ENCODE measurements at regions not wholly inside any gene's neighbourhood (a gene's known extent, or its start where the extent isn't known, plus 50 kb on each side); places are given as distances from the start of the nearest gene placed in this dataset.

DNA sequence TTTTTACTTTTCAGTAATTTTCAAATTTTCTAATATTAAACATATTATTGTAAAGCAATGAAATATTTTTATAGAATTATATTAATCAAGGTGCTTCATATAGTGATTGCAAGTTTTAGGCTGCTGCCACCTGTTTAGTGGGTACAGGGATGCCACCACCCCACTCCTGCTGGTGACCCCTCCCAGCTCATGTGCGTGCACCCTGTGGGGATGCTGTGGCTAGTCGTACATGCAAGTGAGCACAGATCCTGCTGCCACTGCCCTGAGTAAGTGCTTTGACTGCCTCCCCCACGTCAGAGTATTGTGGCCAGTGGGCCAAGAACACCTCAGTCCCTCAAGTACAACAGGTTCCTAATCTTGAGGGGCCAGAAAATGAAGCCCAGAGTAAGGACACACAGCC is 320.1 kb upstream of the DDI1 start:
- no peaks in the 10 kb centered on the region for H3K36me3 ChIP-seq
- no peak overlapping the region for H3K4me3 ChIP-seq (ENCODE audit: low read depth, low read length)
- H3K9me3 ChIP-seq, result no peaks in the 10 kb centered on the region
- no peak for DNase-seq
- H3K27me3 ChIP-seq, result peaks cover 14% of the 10 kb centered on the region
- TF ChIP-seq, protein P1, sequence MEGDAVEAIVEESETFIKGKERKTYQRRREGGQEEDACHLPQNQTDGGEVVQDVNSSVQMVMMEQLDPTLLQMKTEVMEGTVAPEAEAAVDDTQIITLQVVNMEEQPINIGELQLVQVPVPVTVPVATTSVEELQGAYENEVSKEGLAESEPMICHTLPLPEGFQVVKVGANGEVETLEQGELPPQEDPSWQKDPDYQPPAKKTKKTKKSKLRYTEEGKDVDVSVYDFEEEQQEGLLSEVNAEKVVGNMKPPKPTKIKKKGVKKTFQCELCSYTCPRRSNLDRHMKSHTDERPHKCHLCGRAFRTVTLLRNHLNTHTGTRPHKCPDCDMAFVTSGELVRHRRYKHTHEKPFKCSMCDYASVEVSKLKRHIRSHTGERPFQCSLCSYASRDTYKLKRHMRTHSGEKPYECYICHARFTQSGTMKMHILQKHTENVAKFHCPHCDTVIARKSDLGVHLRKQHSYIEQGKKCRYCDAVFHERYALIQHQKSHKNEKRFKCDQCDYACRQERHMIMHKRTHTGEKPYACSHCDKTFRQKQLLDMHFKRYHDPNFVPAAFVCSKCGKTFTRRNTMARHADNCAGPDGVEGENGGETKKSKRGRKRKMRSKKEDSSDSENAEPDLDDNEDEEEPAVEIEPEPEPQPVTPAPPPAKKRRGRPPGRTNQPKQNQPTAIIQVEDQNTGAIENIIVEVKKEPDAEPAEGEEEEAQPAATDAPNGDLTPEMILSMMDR (IDR thresholded peaks at IDR 0.05; ENCODE audit: low read depth, low read length), result no peak
- H3K4me1 ChIP-seq, result no peaks in the 10 kb centered on the region

DNA sequence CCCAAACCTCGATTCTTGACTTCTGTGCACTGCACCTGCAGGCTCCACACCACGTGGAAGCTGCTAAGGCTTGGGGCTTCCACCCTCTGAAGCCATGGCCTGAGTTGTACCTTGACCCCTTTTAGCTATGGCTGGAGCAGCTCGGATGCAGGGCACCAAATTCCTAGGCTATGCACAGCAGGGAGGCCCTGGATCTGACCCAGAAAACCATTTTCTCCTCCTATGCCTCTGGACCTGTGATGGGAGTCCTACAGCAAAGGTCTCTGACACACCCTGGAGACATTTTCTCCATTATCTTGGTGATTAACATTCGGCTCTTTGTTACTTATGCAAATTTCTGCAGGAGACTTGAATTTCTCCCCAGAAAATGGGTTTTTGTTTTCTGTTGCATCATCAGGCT is 309.2 kb upstream of the DDI1 start:
- TF ChIP-seq, protein P1 (IDR thresholded peaks at IDR 0.05; ENCODE audit: low read depth, low read length), result no peak
- H3K36me3 ChIP-seq, result no peaks in the 10 kb centered on the region
- no peaks in the 10 kb centered on the region; the same call in 1 of the 2 replicates for H3K27me3 ChIP-seq
- no peaks in the 10 kb centered on the region for H3K4me1 ChIP-seq
- DNase-seq, result no peak
- no peaks in the 10 kb centered on the region for H3K9me3 ChIP-seq
- no peak overlapping the region for H3K4me3 ChIP-seq (ENCODE audit: low read depth, low read length)

DNA sequence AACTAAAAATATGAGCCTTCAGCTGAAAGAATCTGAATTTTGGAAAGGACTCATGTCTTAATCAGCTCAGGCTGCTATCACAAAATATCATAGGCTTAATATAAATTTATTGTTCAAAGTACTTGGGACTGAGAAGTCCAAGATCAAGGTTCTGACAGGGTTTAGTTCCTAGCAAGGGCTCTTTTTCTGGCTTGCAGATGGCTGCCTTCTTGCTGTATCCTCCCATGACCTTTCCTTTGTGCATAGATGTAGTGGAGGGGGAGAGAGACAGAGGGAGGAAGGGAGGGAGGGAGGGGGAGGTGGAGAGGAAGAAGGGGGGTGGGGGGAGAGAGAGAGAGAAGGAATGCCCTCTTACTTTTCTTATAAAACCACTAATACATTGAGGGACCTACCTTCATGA is 306.8 kb upstream of the DDI1 start:
- TF ChIP-seq, protein P1 (IDR thresholded peaks at IDR 0.05; ENCODE audit: low read depth, low read length), result no peak
- Histone ChIP-seq H3K4me3 (ENCODE audit: low read depth, low read length) (no peak overlapping the region), H3K4me1 (no peaks in the 10 kb centered on the region), H3K27me3 (no peaks in the 10 kb centered on the region), H3K36me3 (no peaks in the 10 kb centered on the region), H3K9me3 (no peaks in the 10 kb centered on the region)
- DNase-seq, result no peak

DNA sequence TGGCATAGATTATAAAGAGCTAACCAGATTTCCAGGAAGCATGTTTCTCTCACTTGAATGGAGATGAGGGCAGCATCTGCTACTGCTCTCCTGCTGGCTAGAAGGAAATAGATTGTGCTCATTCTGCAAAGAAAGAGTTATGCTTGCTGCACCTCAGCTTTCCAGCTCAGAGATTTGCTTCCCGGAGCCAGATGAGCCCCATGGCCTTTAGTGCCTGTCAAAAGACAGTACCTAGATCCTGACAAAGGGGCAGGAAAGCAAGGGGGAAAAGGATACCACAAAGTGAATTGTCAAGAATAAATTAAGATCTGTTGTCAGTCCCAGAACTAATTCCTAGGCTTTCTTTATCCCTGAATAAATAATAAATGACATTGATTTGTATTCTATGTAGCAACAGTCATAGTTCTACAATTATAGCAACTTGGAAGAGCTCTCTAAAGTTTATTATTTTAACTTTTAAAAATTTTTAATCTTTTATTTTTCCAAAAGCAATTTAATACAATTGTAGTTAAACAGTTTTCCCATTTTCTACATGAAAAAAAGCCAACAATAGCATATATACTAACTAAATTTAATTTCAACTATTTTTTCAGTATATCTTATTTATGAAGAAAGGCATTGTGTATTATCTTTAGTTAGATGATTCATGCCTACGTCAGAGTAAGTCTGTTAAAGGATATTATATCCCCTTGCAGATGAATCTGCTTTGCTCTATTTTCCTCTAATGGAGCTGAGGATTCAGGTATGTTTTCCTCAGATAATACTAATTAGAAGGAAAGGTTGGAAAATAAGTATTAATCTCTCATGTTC is 306.1 kb upstream of the DDI1 start:
- TF ChIP-seq, protein P1 (IDR thresholded peaks at IDR 0.05; ENCODE audit: low read depth, low read length), result no peak
- H3K4me1 ChIP-seq, result peaks cover 2% of the 10 kb centered on the region
- no peak overlapping the region for H3K4me3 ChIP-seq (ENCODE audit: low read depth, low read length)
- H3K27me3 ChIP-seq, result no peaks in the 10 kb centered on the region
- no peaks in the 10 kb centered on the region; the same call in 1 of the 2 replicates for H3K9me3 ChIP-seq
- no peak for DNase-seq
- no peaks in the 10 kb centered on the region for H3K36me3 ChIP-seq

DNA sequence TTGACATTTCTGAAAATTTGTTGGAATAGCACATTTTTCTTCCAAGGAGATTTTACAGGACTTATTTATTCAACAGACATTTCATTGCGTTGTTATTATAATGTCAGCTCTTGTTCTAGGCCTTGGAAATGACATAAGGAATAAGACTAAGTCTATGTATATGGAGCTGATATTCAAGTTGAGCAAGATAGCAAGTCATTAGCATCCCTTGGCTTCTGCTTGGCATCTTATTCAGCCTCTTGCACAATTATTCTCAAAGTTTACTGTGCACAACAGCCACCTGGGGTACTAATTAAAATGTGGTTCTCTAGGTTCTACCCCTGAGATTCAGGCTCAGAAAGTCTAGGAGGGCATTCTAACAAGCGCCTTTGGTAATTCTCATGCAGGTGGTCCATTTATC is 304.8 kb upstream of the DDI1 start:
- no peak overlapping the region for H3K4me3 ChIP-seq (ENCODE audit: low read depth, low read length)
- no peaks in the 10 kb centered on the region for H3K36me3 ChIP-seq
- no peaks in the 10 kb centered on the region for H3K27me3 ChIP-seq
- no peak for DNase-seq
- H3K4me1 ChIP-seq, result peaks cover 9% of the 10 kb centered on the region
- no peaks in the 10 kb centered on the region; the same call in 1 of the 2 replicates for H3K9me3 ChIP-seq
- TF ChIP-seq, protein P1 (IDR thresholded peaks at IDR 0.05; ENCODE audit: low read depth, low read length), result no peak

DNA sequence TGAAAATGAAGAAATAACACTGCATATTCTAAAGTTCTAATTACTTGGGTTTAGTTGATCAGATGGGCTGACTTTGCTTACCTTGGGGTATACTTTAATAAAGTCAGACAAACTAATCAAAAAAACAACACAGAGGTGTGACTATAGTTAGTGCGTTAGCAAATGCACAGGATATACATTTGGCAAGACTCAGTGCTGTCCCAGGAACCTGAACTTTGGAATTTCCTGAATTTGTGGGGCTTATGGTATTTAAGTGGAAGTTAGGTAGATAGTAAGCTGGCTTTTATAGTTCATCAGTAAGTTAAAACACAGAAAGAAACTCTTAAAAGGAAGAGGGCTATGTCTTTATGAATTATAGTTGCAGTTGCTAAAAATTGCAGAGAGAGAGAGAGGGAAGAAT is 302.6 kb upstream of the DDI1 start:
- H3K27me3 ChIP-seq, result no peaks in the 10 kb centered on the region
- peaks cover 9% of the 10 kb centered on the region for H3K4me1 ChIP-seq
- no peak for DNase-seq
- TF ChIP-seq, protein P1 (IDR thresholded peaks at IDR 0.05; ENCODE audit: low read depth, low read length), result no peak
- no peaks in the 10 kb centered on the region for H3K36me3 ChIP-seq
- no peak overlapping the region for H3K4me3 ChIP-seq (ENCODE audit: low read depth, low read length)
- no peaks in the 10 kb centered on the region; the same call in 1 of the 2 replicates for H3K9me3 ChIP-seq

All from BE2C (cell line).